GM12864 (cell line): ENCODE measurements at regions not wholly inside any gene's neighbourhood (a gene's known extent, or its start where the extent isn't known, plus 50 kb on each side); places are given as distances from the start of the nearest gene placed in this dataset.

ENCODE experiments used
- DNase-seq: peaks from one replicate; pipeline ENCODE4 v3.0.0-alpha.2; 2011; ENCODE audit warnings: low read depth
- H3K4me3 ChIP-seq: 2 replicates; pipeline ENCODE4 v1.5.1; 2011; ENCODE audit warnings: mild to moderate bottlenecking, low read depth, low read length, control low read depth
- CTCF ChIP-seq: IDR thresholded peaks from 2 replicates; pipeline ENCODE4 v1.5.1; 2011; ENCODE audit warnings: low read depth, mild to moderate bottlenecking, moderate library complexity, low read length, control low read depth, inconsistent platforms; ENCODE audit errors: missing control alignments

GRCh38 chr4:45883421-45883820, 240.4 kb downstream of the GABRG1 start:
- no peak overlapping the region for H3K4me3 ChIP-seq
- DNase-seq = no peak
- no peak for TF ChIP-seq CTCF

GRCh38 chr4:45876235-45876890, 247.5 kb downstream of the GABRG1 start:
- no peak for TF ChIP-seq CTCF
- DNase-seq = no peak
- H3K4me3 ChIP-seq = no peak overlapping the region

GRCh38 chr4:45869184-45869583, 254.7 kb downstream of the GABRG1 start:
- TF ChIP-seq CTCF = no peak
- DNase-seq = no peak
- H3K4me3 ChIP-seq = no peak overlapping the region

GRCh38 chr4:45865781-45866180, 258.1 kb downstream of the GABRG1 start:
- TF ChIP-seq CTCF = no peak
- no peak overlapping the region for H3K4me3 ChIP-seq
- no peak for DNase-seq

- no peak for DNase-seq
- no peak for TF ChIP-seq CTCF
- H3K4me3 ChIP-seq = no peak overlapping the region
These were observed 268.0 kb downstream of the GABRG1 start for GRCh38 chr4:45855857-45856256.

- DNase-seq = no peak
- H3K4me3 ChIP-seq = no peak overlapping the region
- TF ChIP-seq CTCF = no peak
These were observed 277.8 kb downstream of the GABRG1 start for GRCh38 chr4:45846016-45846415.

GRCh38 chr4:45841791-45842190, 282.1 kb downstream of the GABRG1 start:
- H3K4me3 ChIP-seq = no peak overlapping the region
- DNase-seq = no peak
- TF ChIP-seq CTCF = no peak
